GM18868 (cell line): ENCODE measurements at regions not wholly inside any gene's neighbourhood (a gene's known extent, or its start where the extent isn't known, plus 50 kb on each side); places are given as distances from the start of the nearest gene placed in this dataset.
A peak's percentile ranks its signal among the peaks of the same experiment; 100 is the strongest.

Source experiments
- ATAC-seq: cut with Tn5 transposase; IDR thresholded peaks from one replicate; pipeline ENCODE4 v1.9.1; 2021; ENCODE audit warnings: mild to moderate bottlenecking, moderate library complexity; ENCODE audit not compliant: unreplicated experiment

- no peak for ATAC-seq
Measured at GRCh38 chr7:18305866-18306265, 189.7 kb upstream of the HDAC9 start.

- ATAC-seq = no peak
Measured at GRCh38 chr7:18306696-18307095, 188.9 kb upstream of the HDAC9 start.

GRCh38 chr7:18308938-18309337 is 186.6 kb upstream of the HDAC9 start:
- no peak for ATAC-seq

GRCh38 chr7:18312482-18312881 is 183.1 kb upstream of the HDAC9 start:
- no peak for ATAC-seq

GRCh38 chr7:18313965-18314364 is 181.6 kb upstream of the HDAC9 start:
- ATAC-seq = no peak

- ATAC-seq = no peak
Measured at GRCh38 chr7:18315241-18315640, 180.3 kb upstream of the HDAC9 start.

- no peak for ATAC-seq
Measured at GRCh38 chr7:18317941-18318340, 177.6 kb upstream of the HDAC9 start.

GRCh38 chr7:18320422-18320821 is 175.1 kb upstream of the HDAC9 start:
- no peak for ATAC-seq

GRCh38 chr7:18320971-18321567 is 174.5 kb upstream of the HDAC9 start:
- peak; percentile 96 for ATAC-seq

GRCh38 chr7:18330548-18330947 is 165.0 kb upstream of the HDAC9 start:
- ATAC-seq = no peak

GRCh38 chr7:18336626-18337025 is 158.9 kb upstream of the HDAC9 start:
- no peak for ATAC-seq

- ATAC-seq = no peak
Measured at GRCh38 chr7:18337048-18337809, 158.3 kb upstream of the HDAC9 start.

- no peak for ATAC-seq
Measured at GRCh38 chr7:18338910-18339523, 156.5 kb upstream of the HDAC9 start.

- ATAC-seq = no peak
Measured at GRCh38 chr7:18341756-18342155, 153.8 kb upstream of the HDAC9 start.

GRCh38 chr7:18343047-18343446 is 152.5 kb upstream of the HDAC9 start:
- ATAC-seq = no peak

- no peak for ATAC-seq
Measured at GRCh38 chr7:18344536-18344935, 151.0 kb upstream of the HDAC9 start.

GRCh38 chr7:18345641-18346234 is 149.8 kb upstream of the HDAC9 start:
- ATAC-seq = peak; percentile 68

GRCh38 chr7:18347170-18347569 is 148.4 kb upstream of the HDAC9 start:
- peak; percentile 47 for ATAC-seq

- ATAC-seq = no peak
Measured at GRCh38 chr7:18350678-18351077, 144.9 kb upstream of the HDAC9 start.

- peak; percentile 79 for ATAC-seq
Measured at GRCh38 chr7:18352339-18353255, 143.0 kb upstream of the HDAC9 start.

- no peak for ATAC-seq
Measured at GRCh38 chr7:18353339-18353738, 142.2 kb upstream of the HDAC9 start.
